ENCODE measurements at regions not wholly inside any gene's neighbourhood (a gene's known extent, or its start where the extent isn't known, plus 50 kb on each side); places are given as distances from the start of the nearest gene placed in this dataset.
A peak's percentile ranks its signal among the peaks of the same experiment; 100 is the strongest.

- Mint-ChIP-seq H3K4me1 (peaks cover 2 to 6% (median 5%) of the 10 kb centered on the region in 4 donors), H3K27me3 (no peaks in the 10 kb centered on the region), H3K4me3 (no peak overlapping the region), H3K9me3 (peaks cover 0 to 2% (median 0%) of the 10 kb centered on the region in 9 donors), H3K36me3 (peaks cover 0 to 5% (median 2%) of the 10 kb centered on the region in 3 donors), H3K27ac (no peak overlapping the region)
- ATAC-seq (no peak), DNase-seq (no peak)
- POLR2A ChIA-PET, result no interaction called here
Measured at GRCh38 chr11:104661471-104661870, 236.8 kb downstream of the CASP12 start.

GRCh38 chr11:104658177-104658576, 240.1 kb downstream of the CASP12 start:
- POLR2A ChIA-PET, result no interaction called here
- ATAC-seq, result no peak
- Mint-ChIP-seq H3K4me3 (no peak overlapping the region), H3K36me3 (peaks cover 0 to 5% (median 2%) of the 10 kb centered on the region in 3 donors), H3K27ac (no peak overlapping the region), H3K9me3 (peaks cover 0 to 2% (median 0%) of the 10 kb centered on the region in 9 donors), H3K4me1 (peaks cover 3 to 6% (median 6%) of the 10 kb centered on the region in 4 donors), H3K27me3 (no peaks in the 10 kb centered on the region)
- no peak for DNase-seq

GRCh38 chr11:104657083-104657482, 241.2 kb downstream of the CASP12 start:
- ATAC-seq (no peak), DNase-seq (no peak)
- Mint-ChIP-seq H3K27ac (no peak overlapping the region), H3K4me3 (no peak overlapping the region), H3K27me3 (no peaks in the 10 kb centered on the region), H3K4me1 (peaks cover 7 to 9% (median 8%) of the 10 kb centered on the region in 4 donors), H3K9me3 (peaks cover 0 to 2% (median 0%) of the 10 kb centered on the region in 9 donors), H3K36me3 (peaks cover 0 to 5% (median 2%) of the 10 kb centered on the region in 3 donors)
- POLR2A ChIA-PET, result no interaction called here

GRCh38 chr11:104655066-104655465, 243.2 kb downstream of the CASP12 start:
- Mint-ChIP-seq H3K4me3 (no peak overlapping the region), H3K27ac (no peak overlapping the region), H3K9me3 (peaks cover 0 to 11% (median 3%) of the 10 kb centered on the region in 9 donors), H3K4me1 (peaks cover 6 to 9% (median 8%) of the 10 kb centered on the region in 4 donors), H3K27me3 (no peaks in the 10 kb centered on the region), H3K36me3 (peaks cover 0 to 11% (median 8%) of the 10 kb centered on the region in 3 donors)
- POLR2A ChIA-PET, result no interaction called here
- no peak for DNase-seq
- no peak for ATAC-seq

- DNase-seq (no peak), ATAC-seq (no peak)
- POLR2A ChIA-PET, result no interaction called here
- Mint-ChIP-seq H3K36me3 (peaks cover 0 to 12% (median 7%) of the 10 kb centered on the region in 3 donors), H3K4me3 (no peak overlapping the region), H3K27ac (peak overlapping the region in 1 of 10 donors; percentile 14), H3K4me1 (peaks cover 6 to 14% (median 9%) of the 10 kb centered on the region in 4 donors), H3K27me3 (no peaks in the 10 kb centered on the region), H3K9me3 (peaks cover 0 to 13% (median 7%) of the 10 kb centered on the region in 9 donors)
Measured at GRCh38 chr11:104654181-104654813, 244.0 kb downstream of the CASP12 start.

- H3K4me1 Mint-ChIP-seq, result peaks cover 7 to 14% (median 11%) of the 10 kb centered on the region in 4 donors
- no peak for ATAC-seq
- POLR2A ChIA-PET, result no interaction called here
- peak overlapping the region in 1 of 10 donors; percentile 3 for H3K4me3 Mint-ChIP-seq
- H3K27me3 Mint-ChIP-seq, result no peaks in the 10 kb centered on the region
- H3K27ac Mint-ChIP-seq, result peak overlapping the region in 1 of 10 donors; percentile 35
- peaks cover 0 to 12% (median 7%) of the 10 kb centered on the region in 3 donors for H3K36me3 Mint-ChIP-seq
- peaks cover 0 to 13% (median 7%) of the 10 kb centered on the region in 9 donors for H3K9me3 Mint-ChIP-seq
- DNase-seq, result no peak
Measured at GRCh38 chr11:104653407-104653806, 244.9 kb downstream of the CASP12 start.

GRCh38 chr11:104652996-104653395, 245.3 kb downstream of the CASP12 start:
- Mint-ChIP-seq H3K36me3 (peaks cover 0 to 12% (median 7%) of the 10 kb centered on the region in 3 donors), H3K4me1 (peaks cover 7 to 14% (median 11%) of the 10 kb centered on the region in 4 donors), H3K27ac (no peak overlapping the region), H3K27me3 (no peaks in the 10 kb centered on the region), H3K9me3 (peaks cover 0 to 13% (median 7%) of the 10 kb centered on the region in 9 donors), H3K4me3 (peak overlapping the region in 2 of 10 donors; percentile 3 to 20)
- no peak for ATAC-seq
- DNase-seq, result no peak
- POLR2A ChIA-PET, result no interaction called here

- H3K9me3 Mint-ChIP-seq, result peaks cover 0 to 13% (median 7%) of the 10 kb centered on the region in 9 donors
- H3K36me3 Mint-ChIP-seq, result peaks cover 0 to 12% (median 7%) of the 10 kb centered on the region in 3 donors
- peak in 1 of 10 donors; percentile 22 for DNase-seq
- H3K27ac Mint-ChIP-seq, result no peak overlapping the region
- H3K27me3 Mint-ChIP-seq, result no peaks in the 10 kb centered on the region
- POLR2A ChIA-PET, result no interaction called here
- no peak overlapping the region for H3K4me3 Mint-ChIP-seq
- peaks cover 9 to 14% (median 11%) of the 10 kb centered on the region in 4 donors for H3K4me1 Mint-ChIP-seq
- ATAC-seq, result no peak
Measured at GRCh38 chr11:104650234-104650633, 248.0 kb downstream of the CASP12 start.

GRCh38 chr11:104649002-104649401, 249.3 kb downstream of the CASP12 start:
- POLR2A ChIA-PET, result no interaction called here
- Mint-ChIP-seq H3K27me3 (no peaks in the 10 kb centered on the region), H3K9me3 (peaks cover 0 to 13% (median 7%) of the 10 kb centered on the region in 9 donors), H3K4me1 (peaks cover 9 to 14% (median 11%) of the 10 kb centered on the region in 4 donors), H3K27ac (no peak overlapping the region), H3K36me3 (peaks cover 0 to 12% (median 7%) of the 10 kb centered on the region in 3 donors), H3K4me3 (no peak overlapping the region)
- ATAC-seq (no peak), DNase-seq (no peak)

- peak overlapping the region in 1 of 10 donors; percentile 17 for H3K27ac Mint-ChIP-seq
- ATAC-seq, result no peak
Measured at GRCh38 chr11:104645261-104646222, 252.7 kb downstream of the CASP12 start.

GRCh38 chr11:104637662-104638170, 260.5 kb downstream of the CASP12 start:
- H3K36me3 Mint-ChIP-seq, result no peaks in the 10 kb centered on the region
- DNase-seq, result no peak
- H3K4me3 Mint-ChIP-seq, result no peak overlapping the region
- no peaks in the 10 kb centered on the region for H3K27me3 Mint-ChIP-seq
- POLR2A ChIA-PET, result no interaction called here
- H3K9me3 Mint-ChIP-seq, result peaks cover 0 to 2% (median 0%) of the 10 kb centered on the region in 9 donors
- peak overlapping the region in 2 of 10 donors; percentile 41 to 45 for H3K27ac Mint-ChIP-seq
- H3K4me1 Mint-ChIP-seq, result peaks cover 0 to 5% (median 4%) of the 10 kb centered on the region in 4 donors
- no peak for ATAC-seq

More at GRCh38 chr11:104645261-104646222, 252.7 kb downstream of the CASP12 start:
- DNase-seq, result no peak
- no peaks in the 10 kb centered on the region for H3K27me3 Mint-ChIP-seq
- H3K9me3 Mint-ChIP-seq, result peaks cover 0 to 10% (median 7%) of the 10 kb centered on the region in 9 donors
- peaks cover 0 to 8% (median 7%) of the 10 kb centered on the region in 3 donors for H3K36me3 Mint-ChIP-seq
- H3K4me1 Mint-ChIP-seq, result peaks cover 0 to 11% (median 6%) of the 10 kb centered on the region in 4 donors
- POLR2A ChIA-PET, result no interaction called here
- no peak overlapping the region for H3K4me3 Mint-ChIP-seq

GRCh38 chr11:104633226-104633625, 265.0 kb downstream of the CASP12 start:
- H3K9me3 Mint-ChIP-seq, result no peaks in the 10 kb centered on the region
- no peaks in the 10 kb centered on the region for H3K36me3 Mint-ChIP-seq
- no peaks in the 10 kb centered on the region for H3K27me3 Mint-ChIP-seq
- DNase-seq, result no peak
- no peak for ATAC-seq
- no peak overlapping the region for H3K4me3 Mint-ChIP-seq
- peaks cover 0 to 6% (median 0%) of the 10 kb centered on the region in 4 donors for H3K4me1 Mint-ChIP-seq
- peak overlapping the region in 1 of 10 donors; percentile 38 for H3K27ac Mint-ChIP-seq
- POLR2A ChIA-PET, result no interaction called here
